GM19035 (cell line): ENCODE measurements at regions not wholly inside any gene's neighbourhood (a gene's known extent, or its start where the extent isn't known, plus 50 kb on each side); places are given as distances from the start of the nearest gene placed in this dataset.

Experiments
- ATAC-seq: cut with Tn5 transposase; IDR thresholded peaks from one replicate; pipeline ENCODE4 v1.9.1; 2021; ENCODE audit not compliant: unreplicated experiment

DNA sequence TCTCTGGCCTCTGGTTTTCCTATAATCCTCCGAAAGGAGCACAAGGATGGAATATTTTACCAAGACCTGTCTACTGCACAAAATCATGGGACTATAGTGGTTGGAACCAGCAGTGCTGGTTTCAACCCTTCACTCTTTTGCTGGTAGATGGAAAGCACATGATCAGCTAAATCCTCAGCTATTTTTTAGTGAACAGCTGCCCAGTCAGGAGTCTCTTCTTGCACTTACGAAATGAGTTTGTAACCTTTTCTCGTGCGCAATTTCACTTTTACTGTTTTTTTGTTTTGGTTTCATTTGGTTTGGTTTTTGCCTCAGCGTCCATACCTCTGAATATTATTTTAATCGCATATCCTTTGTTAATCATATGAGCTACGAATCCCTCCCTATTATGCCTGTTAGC is 418.5 kb upstream of the CPEB2 start:
- ATAC-seq = no peak

DNA sequence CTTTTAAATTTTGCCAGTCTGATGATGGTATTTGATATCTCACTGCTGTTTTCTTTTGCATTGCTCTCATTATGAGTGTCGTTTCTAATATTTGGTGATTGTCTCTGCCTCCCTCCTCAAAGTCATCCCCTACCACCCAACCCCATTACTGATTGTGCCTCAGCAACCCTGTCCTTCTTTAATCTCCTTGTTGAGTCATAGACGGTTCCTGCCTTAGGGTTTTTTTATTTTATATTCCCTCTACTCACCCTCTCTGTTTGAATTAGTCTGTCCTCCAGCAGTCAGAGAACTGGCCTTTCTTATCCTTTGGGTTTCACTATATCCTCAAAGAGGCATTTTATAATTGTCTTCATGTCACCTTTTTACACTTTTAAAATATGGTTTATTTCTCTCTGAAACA is 409.3 kb upstream of the CPEB2 start:
- ATAC-seq = no peak

DNA sequence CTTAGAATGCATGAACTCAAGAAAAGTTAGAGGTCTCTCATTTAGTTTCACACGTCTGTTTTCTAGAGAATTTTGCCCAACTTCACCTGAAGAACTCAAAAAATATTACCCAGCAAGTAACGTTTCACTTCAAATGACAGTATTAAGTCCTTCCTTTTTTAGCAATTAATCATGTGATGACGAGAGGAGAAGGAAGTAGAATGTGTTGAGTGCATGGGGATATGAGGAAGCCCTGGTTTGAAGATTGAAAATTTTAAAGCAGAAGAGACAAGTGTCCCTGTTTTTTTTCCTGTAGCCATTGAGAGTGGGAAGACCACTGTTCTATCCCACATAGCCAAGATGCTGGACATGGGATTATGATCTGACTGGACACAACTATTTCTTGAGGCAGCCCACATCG is 406.3 kb upstream of the CPEB2 start:
- ATAC-seq = no peak

DNA sequence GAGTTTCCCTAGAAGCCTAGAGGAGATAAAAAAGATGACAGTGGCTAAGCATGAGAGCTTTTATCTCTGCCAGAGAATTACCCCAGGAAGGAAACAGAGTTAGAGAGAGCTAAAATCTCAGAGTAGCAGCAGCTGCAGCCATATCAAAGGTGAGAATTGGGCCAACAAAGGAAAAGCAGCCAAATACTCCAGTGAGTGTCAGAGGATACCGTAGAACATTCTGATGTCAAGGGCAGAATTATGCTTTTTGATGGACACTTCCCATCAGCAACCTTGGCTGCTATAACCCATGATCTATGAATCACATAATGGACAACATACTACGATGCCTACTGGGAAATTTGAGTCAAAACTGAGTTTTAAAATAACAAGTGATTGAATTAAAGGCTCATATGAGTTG is 405.8 kb upstream of the CPEB2 start:
- ATAC-seq = no peak

DNA sequence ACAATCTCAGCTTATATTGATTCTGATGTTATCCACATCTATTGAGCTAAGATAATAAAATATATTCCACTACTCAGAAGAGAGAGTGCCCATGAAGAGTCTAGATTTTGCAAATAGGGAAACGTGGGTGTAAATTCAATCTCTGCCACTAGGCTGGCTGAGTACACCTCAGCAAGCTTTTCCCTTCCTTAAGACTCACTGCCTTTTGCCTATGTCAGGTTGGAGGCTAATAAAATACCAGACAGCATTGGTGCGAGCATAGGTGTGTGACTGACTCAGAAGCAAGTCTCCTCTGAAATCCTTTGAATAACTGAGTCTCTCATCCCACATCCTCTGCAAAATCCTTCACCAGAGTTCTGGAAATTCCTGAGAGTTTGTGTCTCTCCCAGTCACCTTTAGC is 405.4 kb upstream of the CPEB2 start:
- ATAC-seq = no peak

DNA sequence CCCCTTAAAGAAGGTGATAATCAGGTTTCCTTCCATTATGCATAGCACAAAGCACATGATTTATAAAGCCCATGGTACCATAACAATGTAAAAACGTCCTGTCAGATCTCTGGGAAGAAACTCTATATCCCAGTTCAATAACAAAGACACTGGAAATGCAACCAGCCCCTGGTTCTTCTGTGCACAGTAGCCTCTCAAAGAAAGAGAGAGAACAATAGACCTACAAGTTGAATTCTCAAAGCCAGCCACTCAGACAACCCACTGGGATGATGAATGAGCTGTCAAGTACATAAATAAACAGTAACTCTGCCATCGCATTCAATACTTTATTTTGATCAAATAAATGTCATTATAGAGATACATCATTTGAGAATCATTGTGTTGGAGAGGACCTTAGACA is 400.1 kb upstream of the CPEB2 start:
- no peak for ATAC-seq

DNA sequence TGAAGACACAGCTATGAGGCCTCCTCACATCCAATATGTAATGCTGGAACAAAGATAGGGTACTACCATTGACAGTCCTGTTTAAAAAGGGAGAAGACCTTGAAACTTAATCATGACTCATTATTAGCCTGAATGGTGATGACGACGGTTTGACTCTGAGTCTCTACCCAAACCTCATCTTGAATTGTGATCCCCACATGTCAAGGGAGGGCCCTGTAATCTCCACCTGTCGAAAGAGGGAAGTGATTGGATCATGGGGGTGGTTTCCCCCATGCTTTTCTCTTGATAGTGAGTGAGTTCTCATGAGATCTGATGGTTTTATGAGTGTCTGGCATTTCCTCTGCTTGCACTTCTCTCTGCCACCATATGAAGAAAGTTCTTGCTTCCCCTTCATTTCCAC is 395.3 kb upstream of the CPEB2 start:
- no peak for ATAC-seq

DNA sequence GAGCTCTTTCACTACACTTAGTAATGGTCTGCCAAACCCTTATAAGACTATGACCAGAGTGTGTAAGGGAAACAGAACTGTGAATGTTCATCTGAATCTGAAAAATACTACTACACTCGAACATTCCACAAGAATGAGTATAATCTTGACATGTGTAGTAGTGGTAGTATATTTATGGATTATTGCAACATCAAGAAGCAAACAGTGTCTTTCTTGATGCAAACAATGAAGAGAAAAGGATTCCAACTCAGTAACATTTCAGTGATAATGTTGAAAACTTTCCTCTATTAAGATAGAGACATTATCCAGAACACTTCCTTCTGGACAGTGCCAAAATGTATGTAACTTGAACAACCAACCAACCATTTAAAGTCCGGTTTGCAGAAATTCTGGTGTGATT is 394.7 kb upstream of the CPEB2 start:
- ATAC-seq = no peak

DNA sequence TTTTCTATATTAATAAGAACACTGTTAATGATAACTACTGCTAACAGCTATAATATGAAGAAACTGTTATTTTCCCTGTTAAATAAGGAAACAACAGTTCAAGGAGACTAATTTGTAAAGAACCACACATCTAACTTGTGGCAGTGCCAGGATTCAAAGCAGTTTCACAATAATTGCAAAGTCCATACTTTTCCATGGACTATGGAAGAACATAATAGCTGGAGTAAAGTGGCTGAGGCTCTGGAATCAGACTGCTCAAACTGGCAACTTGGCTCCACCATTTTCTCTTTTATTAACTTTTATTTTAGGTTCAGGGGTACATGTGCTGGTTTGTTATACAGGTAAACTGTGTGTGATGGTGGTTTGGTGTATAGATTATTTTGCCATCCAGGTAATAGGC is 393.7 kb upstream of the CPEB2 start:
- no peak for ATAC-seq

DNA sequence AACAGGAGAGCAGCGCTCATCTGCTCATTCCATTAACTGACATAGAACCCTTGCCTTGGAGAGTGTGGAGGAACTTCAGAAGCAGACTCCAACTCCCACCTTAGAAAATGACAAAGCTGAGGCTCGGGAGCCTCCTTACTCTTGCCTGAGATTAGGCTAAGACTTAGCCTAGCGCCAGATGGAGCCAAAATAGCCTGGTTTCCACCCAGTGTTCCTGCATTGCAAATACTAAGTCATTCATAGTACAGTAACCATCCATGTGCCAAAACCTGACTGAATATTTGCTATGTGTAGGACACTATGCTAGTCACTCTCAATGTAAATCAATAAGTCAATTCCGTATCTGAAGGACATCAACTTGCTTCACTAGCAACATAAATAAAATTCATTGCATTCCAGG is 387.4 kb upstream of the CPEB2 start:
- ATAC-seq = no peak

DNA sequence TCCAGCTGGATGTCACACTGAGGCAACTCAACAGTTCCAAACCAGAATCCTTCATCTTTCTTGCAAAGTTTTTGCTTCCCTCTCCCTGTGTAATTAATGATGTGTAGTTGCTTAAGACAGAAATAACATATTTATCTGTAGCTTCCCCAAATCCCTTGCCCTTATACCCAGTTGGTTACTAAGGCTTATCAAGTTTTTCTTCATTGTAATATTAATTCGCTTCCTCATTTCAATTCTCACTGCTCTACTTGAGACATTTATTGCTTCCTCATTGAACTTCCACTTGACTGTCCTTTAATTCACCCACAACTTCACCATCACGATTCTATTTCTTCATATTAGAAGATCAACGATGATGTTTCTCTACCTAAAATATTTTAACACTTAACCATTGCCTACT is 386.6 kb upstream of the CPEB2 start:
- ATAC-seq = no peak

DNA sequence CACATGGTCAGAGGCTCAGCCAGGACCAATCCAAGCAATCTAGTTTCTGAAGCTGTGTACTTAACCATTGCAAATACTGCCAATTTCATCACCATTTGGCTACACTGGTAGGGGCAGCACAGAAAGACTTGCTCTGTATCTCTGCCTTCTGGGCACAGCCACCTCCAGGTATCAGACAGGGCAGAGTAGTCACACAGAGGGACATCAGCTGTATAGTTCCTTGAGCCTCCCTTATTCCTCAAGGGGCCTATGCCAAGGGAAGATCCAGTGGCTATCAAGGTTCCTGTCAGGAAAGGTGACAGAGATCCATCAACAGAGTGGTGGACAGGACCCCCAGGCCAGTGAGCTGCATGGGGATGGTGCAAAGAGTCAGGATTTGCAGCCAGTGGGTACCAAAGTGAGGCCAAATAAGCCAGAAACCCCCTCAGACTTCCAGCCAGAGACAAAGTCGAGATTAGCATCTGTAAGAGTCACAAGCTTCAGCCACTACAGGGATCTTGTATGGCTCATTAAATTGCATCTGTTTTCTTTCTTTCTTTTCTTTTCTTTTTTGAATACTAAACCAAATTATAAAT is 381.6 kb upstream of the CPEB2 start:
- no peak for ATAC-seq

DNA sequence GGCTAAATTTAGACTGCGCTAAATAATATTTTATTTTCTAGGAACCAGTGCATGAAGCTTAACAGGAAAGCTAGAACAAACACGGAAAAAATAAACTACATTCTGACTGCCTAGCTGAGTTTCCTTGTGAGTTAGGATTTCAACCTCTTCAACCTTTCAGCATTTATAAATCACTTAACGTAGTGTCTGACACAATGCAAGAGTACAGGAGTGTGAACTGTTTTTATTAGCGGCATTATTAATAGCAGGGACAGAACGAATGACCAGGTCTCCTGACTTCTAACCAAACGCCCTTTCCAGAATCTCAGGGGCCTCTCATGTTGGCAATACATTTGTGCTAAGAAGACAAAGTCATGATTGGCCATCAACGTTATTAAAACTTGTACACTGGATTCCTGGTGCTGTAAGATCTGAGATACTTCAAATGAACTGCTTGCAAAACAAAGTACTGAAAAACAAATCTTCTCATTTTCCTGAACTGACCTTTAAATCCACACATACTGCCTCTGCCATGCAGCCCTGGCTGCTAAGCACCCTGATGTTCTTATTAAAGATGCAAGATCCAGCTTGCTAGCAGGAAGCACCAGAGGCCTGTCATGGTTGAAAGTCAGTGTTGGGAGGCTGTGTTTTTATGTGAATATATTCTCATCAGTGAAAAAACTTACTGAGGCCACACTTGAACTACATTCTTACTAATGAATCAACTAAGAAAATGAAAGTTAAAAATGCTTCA is 380.4 kb upstream of the CPEB2 start:
- no peak for ATAC-seq

DNA sequence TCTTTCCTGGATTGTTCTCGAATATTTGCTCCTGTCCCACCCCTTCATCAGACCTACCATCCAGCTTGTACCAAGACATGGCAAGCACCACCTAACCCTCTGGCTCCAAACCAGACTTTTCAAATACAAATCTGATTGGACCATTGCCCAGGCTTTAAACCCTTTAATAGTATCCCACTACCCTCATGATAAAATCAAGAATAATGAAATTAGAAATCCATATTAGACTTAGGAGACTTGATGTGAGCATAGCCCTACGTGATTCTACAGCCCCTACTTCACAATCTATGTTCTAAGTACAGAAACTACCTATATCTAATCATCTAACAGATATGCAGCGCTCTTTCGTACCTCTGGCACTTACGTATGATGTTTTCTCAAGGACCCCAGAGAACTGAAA is 375.2 kb upstream of the CPEB2 start:
- no peak for ATAC-seq

DNA sequence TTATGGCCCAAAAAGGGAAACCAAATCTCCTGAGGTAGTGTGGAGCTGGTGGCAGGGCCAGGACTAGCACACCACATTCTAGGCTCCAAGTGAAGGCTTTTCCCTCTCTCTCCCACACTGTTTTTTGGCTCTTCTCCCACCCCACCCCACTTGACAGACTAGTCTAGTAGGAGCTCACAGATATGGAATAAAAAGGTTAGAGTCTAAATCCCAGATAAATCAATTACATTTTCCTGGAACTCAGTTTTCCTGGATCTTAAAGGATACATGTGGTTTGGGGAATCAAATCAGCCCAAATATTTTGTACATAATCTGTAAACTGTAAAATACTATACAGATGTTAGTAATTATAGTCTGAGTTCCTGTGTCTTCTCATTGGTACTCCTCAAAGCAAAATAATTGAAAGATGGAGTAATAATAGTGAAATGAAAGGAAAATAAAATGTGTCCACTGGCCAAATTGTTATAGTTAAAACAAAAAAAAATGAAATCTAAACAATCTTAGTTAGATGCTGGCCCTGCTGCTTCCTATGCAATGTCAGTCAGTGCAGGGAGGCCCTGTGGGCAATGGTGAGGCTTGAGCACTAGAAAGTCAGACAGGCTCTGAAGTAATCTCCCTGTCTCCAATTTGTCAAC is 370.4 kb upstream of the CPEB2 start:
- ATAC-seq = no peak

DNA sequence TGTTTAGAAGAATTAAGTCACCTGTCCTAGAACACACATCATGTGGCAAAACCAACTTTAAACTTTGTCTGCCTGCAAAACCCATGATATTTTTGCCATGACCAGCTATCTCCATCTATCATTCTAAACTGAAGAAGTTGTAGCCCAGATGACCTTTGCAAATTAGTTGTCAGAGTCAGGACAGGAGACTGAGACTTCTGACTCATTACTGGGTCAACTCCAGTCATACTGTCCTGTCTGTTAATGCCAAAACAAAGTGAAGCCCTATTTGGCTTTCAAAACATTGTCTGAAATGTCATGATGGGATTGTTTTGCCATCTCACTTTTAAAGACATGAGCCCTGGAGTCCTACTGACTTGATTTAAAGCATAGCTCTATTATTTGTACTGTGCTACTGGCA is 365.7 kb upstream of the CPEB2 start:
- no peak for ATAC-seq

DNA sequence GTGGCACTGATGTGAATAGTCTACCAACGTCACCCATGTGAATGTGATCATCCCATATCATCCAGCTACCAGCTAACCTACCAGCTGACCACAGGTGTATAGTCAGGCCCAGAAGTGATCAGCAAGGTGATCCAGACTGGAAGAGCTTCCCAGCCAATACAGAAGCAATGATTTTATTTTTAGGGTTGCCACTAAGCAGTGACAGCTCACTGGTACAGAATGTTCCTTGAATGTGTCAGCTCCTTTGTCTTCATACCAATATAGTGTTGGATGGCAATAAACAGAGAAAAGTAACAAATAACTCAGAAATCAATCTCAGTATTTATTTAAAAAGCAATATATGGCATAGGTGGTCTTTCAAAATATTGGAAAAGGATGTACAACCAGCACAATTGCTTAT is 361.8 kb upstream of the CPEB2 start:
- no peak for ATAC-seq

DNA sequence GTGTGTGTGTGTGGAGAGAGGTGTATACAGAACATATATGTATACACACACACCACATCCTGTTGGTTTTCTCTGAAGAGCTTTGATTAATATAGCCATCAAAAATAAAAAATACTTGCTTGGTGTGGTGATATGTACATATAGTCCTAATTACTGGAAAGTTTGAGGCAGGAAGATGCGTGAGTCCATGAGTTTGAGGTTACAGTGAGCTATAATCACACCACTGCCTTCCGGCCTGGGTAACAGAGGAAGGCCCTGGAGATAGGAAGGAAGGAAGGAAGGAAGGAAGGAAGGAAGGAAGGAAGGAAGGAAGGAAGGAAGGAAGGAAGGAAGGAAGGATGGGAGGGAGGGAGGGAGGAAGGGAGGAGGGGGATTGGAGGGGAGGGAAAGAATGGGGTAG is 360.4 kb upstream of the CPEB2 start:
- no peak for ATAC-seq

DNA sequence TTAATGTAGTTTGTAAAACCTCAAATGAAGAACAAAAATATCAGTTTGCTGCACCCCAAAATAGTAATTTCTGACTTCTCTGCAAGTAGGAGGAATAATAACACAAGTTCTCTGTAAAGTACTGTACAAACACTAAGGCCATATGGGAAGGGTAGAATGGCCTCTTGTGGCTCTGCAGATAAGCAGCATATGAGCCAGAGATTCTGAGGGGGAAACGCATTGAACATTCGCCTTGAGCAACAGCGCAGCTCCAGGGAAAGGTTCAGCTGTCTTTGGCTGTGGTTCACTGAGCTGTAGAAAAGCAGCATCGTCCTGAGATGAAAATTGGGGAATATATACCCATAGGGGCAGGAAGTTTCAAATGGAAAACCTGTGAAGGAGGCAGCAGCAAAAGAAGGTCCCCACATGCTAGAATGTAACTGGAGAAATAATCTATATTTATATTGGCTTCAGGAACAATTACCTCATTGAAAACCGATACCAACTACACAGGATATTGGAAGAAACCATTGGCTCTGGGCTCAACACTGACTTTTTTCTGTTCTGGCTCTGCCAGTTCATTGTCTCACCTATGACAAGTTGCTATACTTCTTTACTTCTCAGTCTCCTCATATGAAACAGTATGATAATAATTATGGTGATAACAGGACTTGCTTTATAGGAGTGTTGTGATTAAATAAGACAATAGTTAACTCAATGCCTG is 357.6 kb upstream of the CPEB2 start:
- ATAC-seq = no peak

DNA sequence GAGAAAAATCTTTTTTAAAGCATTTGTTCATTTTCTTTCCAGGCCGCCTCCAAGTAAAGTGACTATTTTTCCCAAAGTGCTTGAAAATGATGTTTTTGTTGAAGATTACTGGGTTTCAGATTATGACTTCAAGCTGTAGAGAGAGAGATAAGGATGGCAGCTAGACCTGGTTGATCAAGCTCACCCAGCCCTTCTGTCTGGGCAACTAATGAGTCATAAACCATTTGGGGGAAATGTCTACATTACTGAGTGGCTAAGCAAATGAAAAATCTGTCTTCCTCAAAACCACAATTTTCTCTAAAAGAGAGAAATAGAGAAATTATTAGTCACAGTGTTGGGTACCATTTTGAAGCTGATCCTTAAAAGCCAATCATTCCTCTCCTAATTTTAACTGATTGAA is 355.4 kb upstream of the CPEB2 start:
- ATAC-seq = no peak

DNA sequence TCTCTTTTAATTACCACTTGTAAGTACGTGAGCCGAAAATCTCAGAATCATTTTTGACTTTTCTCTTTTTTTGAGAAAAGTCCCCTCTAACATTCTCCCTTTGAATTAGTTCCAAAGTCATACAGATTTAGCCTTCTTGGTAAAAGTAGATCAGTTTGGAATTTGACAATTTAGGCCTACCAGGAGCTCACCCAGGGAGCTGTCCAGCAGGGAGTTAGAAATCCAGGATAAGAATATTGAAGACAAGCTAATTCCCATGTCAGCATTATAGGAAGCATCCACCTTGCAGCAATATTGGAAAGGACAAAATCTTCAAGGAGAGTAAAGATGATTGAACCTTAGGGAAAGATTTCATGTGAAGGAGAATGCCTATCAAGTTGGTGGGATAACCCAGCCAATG is 352.2 kb upstream of the CPEB2 start:
- no peak for ATAC-seq

DNA sequence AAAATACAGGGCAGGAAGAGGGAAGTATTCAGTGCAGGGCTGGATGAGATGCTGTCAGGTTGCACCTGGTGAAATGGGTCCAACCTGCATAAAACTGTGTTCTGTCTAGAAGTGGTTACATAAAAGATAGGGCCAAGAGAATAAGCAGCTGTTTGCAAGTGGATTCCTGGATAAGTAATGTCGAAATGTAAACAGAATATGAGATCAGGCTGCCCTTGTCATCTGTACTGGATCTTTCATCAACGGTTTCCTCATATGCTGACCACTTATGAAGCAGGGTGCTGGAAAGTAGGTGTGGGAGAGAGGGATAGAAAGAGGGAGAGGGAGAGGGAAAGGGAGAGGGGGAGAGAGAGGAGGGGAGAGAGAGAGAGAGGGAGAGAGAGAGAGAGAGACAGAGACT is 349.8 kb upstream of the CPEB2 start:
- no peak for ATAC-seq
